MM.1S (cell line): ENCODE measurements at regions not wholly inside any gene's neighbourhood (a gene's known extent, or its start where the extent isn't known, plus 50 kb on each side); places are given as distances from the start of the nearest gene placed in this dataset.

Source experiments
- DNase-seq: peaks from one replicate; pipeline ENCODE4 v3.0.0-alpha.2; 2015
- H2AFZ ChIP-seq: fragments of 300-600 bp; sonication (generic); 2 replicates; pipeline ENCODE4 v1.6.0; 2016; ENCODE audit warnings: antibody characterized with exemption, low read length
- H3F3A ChIP-seq: fragments of 300-600 bp; sonication (generic); 2 replicates; pipeline ENCODE4 v1.6.1; 2016; ENCODE audit warnings: mild to moderate bottlenecking, antibody characterized with exemption, low read length, moderate library complexity, mixed read lengths; ENCODE audit not compliant: insufficient read depth
- H3K27ac ChIP-seq: fragments of 300-600 bp; sonication (generic); 2 replicates; pipeline ENCODE4 v1.5.1; 2016; ENCODE audit warnings: mild to moderate bottlenecking, low read length
- H3K27me3 ChIP-seq: fragments of 300-600 bp; sonication (generic); replicated peaks from 2 replicates; pipeline ENCODE4 v1.6.0; 2016; ENCODE audit warnings: low read length; ENCODE audit not compliant: insufficient read depth
- H3K36me3 ChIP-seq: fragments of 300-600 bp; sonication (generic); replicated peaks from 2 replicates; pipeline ENCODE4 v1.6.1; 2016; ENCODE audit warnings: mild to moderate bottlenecking, low read length, mixed read lengths; ENCODE audit not compliant: insufficient read depth
- H3K4me1 ChIP-seq: fragments of 300-600 bp; sonication (generic); 2 replicates; pipeline ENCODE4 v1.6.1; 2016; ENCODE audit warnings: low read length, mixed read lengths
- H3K4me2 ChIP-seq: fragments of 300-600 bp; sonication (generic); 2 replicates; pipeline ENCODE4 v1.6.0; 2016; ENCODE audit warnings: low read depth, low read length
- H3K4me3 ChIP-seq: fragments of 300-600 bp; sonication (generic); 2 replicates; pipeline ENCODE4 v1.5.1; 2016; ENCODE audit warnings: low read length, mixed read lengths
- H3K79me2 ChIP-seq: fragments of 300-600 bp; sonication (generic); 2 replicates; pipeline ENCODE4 v1.6.1; 2016; ENCODE audit warnings: mixed run types, low read length, mixed read lengths
- H3K9ac ChIP-seq: fragments of 300-600 bp; sonication (generic); 2 replicates; pipeline ENCODE4 v1.6.1; 2016; ENCODE audit warnings: low read length, mixed read lengths
- H3K9me2 ChIP-seq: fragments of 300-600 bp; sonication (generic); replicated peaks from 2 replicates; pipeline ENCODE4 v1.6.1; 2016; ENCODE audit warnings: mild to moderate bottlenecking, low read length, mixed read lengths; ENCODE audit not compliant: insufficient read depth
- H3K9me3 ChIP-seq: fragments of 300-600 bp; sonication (generic); replicated peaks from 2 replicates; pipeline ENCODE4 v1.6.1; 2016; ENCODE audit warnings: mild to moderate bottlenecking, low read length, mixed read lengths; ENCODE audit not compliant: insufficient read depth
- H4K20me1 ChIP-seq: fragments of 300-600 bp; sonication (generic); 2 replicates; pipeline ENCODE4 v1.6.1; 2016; ENCODE audit warnings: mild to moderate bottlenecking, low read length, moderate library complexity, mixed read lengths; ENCODE audit not compliant: insufficient read depth
- EZH2 ChIP-seq: fragments of 300-600 bp; sonication (generic); optimal IDR thresholded peaks from 2 replicates; pipeline ENCODE3; 2017; ENCODE audit warnings: low read depth, mild to moderate bottlenecking, antibody characterized with exemption, low read length, mixed read lengths
- EZH2phosphoT487 ChIP-seq: fragments of 300-600 bp; sonication (generic); IDR thresholded peaks from 2 replicates; pipeline ENCODE4 v1.6.1; 2018; ENCODE audit warnings: antibody characterized with exemption, low read length
- TF ChIP-seq, protein P1 (sequence below): fragments of 300-600 bp; sonication (generic); IDR thresholded peaks from 2 replicates; pipeline ENCODE4 v1.5.1; 2016; ENCODE audit warnings: antibody characterized with exemption, low read length, mixed read lengths

DNA sequence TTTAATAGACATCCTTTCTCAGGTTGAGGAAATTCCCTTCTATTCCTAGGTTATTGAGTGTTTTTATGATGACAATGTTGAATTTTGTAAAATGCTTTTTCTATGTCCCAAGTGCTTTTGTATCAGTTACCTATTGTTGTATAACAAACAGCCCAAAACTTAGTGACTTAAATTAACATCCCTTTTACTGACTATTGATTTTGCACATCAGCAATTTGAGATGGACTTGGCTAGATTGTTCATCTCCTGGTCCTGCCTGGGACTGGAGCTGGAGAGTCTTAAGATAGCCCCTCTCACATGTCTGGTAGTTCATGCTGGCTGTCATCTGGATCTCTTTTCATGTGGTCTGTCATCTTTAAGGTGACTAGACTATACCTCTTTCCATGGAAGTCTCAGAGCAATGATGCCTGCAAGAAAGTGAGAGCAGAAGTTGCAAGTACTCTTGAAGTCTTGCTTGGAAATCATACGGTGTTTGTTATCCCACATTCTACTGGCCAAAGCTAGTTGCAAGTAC lies 132.6 kb downstream of the RPAP3 start:
- no peak overlapping the region for H3K4me3 ChIP-seq
- no peaks in the 10 kb centered on the region for H3K4me1 ChIP-seq
- H3K9ac ChIP-seq = no peak overlapping the region
- H4K20me1 ChIP-seq = no peaks in the 10 kb centered on the region
- no peaks in the 10 kb centered on the region for H3F3A ChIP-seq
- H3K4me2 ChIP-seq = no peak overlapping the region
- no peak overlapping the region for H3K27ac ChIP-seq
- H2AFZ ChIP-seq = no peak overlapping the region
- H3K9me2 ChIP-seq = no peaks in the 10 kb centered on the region
- H3K36me3 ChIP-seq = no peaks in the 10 kb centered on the region
- no peaks in the 10 kb centered on the region for H3K9me3 ChIP-seq
- DNase-seq = no peak
- TF ChIP-seq EZH2 = no peak
- no peak for TF ChIP-seq EZH2phosphoT487
- TF ChIP-seq, protein P1, sequence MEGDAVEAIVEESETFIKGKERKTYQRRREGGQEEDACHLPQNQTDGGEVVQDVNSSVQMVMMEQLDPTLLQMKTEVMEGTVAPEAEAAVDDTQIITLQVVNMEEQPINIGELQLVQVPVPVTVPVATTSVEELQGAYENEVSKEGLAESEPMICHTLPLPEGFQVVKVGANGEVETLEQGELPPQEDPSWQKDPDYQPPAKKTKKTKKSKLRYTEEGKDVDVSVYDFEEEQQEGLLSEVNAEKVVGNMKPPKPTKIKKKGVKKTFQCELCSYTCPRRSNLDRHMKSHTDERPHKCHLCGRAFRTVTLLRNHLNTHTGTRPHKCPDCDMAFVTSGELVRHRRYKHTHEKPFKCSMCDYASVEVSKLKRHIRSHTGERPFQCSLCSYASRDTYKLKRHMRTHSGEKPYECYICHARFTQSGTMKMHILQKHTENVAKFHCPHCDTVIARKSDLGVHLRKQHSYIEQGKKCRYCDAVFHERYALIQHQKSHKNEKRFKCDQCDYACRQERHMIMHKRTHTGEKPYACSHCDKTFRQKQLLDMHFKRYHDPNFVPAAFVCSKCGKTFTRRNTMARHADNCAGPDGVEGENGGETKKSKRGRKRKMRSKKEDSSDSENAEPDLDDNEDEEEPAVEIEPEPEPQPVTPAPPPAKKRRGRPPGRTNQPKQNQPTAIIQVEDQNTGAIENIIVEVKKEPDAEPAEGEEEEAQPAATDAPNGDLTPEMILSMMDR = no peak
- H3K79me2 ChIP-seq = no peaks in the 10 kb centered on the region
- no peaks in the 10 kb centered on the region for H3K27me3 ChIP-seq

DNA sequence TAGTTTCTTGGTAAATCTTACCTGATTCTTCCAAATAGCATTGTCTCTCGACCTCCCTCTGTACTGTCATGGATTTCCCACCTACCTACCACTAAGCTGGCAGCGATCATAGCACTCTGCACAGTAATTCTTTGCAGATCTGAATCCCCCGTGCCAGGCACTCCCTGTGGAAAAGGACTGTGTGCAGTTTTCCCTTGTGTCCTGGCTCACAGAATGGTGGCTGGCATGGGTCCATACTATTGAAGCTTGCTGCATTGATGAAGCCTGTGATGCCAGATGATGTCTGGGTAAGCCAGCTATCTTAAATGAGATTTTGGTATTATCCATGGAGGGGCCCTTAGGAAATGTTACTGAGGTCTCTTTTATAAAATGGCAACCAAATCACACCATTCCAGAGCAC lies 135.7 kb downstream of the RPAP3 start:
- Histone ChIP-seq H3K27ac (no peak overlapping the region), H3F3A (no peaks in the 10 kb centered on the region), H3K9me3 (no peaks in the 10 kb centered on the region), H3K9ac (no peak overlapping the region), H3K4me2 (no peak overlapping the region), H3K4me3 (no peak overlapping the region), H3K36me3 (no peaks in the 10 kb centered on the region), H2AFZ (no peak overlapping the region), H3K79me2 (no peaks in the 10 kb centered on the region), H3K27me3 (no peaks in the 10 kb centered on the region), H3K9me2 (no peaks in the 10 kb centered on the region), H3K4me1 (no peaks in the 10 kb centered on the region), H4K20me1 (no peaks in the 10 kb centered on the region)
- DNase-seq = no peak
- TF ChIP-seq EZH2phosphoT487 (no peak), EZH2 (no peak)
- TF ChIP-seq, protein P1 = no peak

DNA sequence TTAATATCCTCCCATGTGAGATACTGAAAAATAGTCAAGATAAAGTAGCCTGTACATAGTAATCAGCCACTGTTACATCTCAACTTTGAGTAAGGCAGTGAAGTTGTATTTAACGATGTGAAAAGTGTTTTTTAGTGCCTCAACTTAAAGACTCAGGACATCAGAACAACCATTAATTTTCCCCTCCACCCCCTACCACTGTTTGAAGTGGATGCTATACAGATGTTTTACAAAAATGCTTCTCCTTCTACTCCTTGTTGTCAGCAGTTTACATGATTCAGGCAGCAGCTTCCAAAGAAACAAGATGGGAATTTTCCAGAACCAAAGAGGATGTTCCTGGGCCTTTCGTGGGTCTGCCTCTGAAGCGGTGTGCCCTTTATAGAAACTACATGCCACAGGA lies 143.6 kb downstream of the RPAP3 start:
- no peaks in the 10 kb centered on the region for H3K9me3 ChIP-seq
- H3K9me2 ChIP-seq = no peaks in the 10 kb centered on the region
- TF ChIP-seq EZH2 (no peak), EZH2phosphoT487 (no peak)
- TF ChIP-seq, protein P1 = no peak
- no peak overlapping the region for H3K4me3 ChIP-seq
- H3K79me2 ChIP-seq = no peaks in the 10 kb centered on the region
- no peak overlapping the region for H3K9ac ChIP-seq
- H3K4me1 ChIP-seq = no peaks in the 10 kb centered on the region
- H2AFZ ChIP-seq = no peak overlapping the region
- no peak overlapping the region for H3K4me2 ChIP-seq
- DNase-seq = no peak
- H4K20me1 ChIP-seq = no peaks in the 10 kb centered on the region
- no peaks in the 10 kb centered on the region for H3F3A ChIP-seq
- H3K36me3 ChIP-seq = no peaks in the 10 kb centered on the region
- no peaks in the 10 kb centered on the region for H3K27me3 ChIP-seq
- H3K27ac ChIP-seq = no peak overlapping the region
